ENCODE measurements at regions not wholly inside any gene's neighbourhood (a gene's known extent, or its start where the extent isn't known, plus 50 kb on each side); places are given as distances from the start of the nearest gene placed in this dataset.

GRCh38 chr6:69594405-69594804 lies 202.4 kb downstream of the LMBRD1 start:
- no peak for TF ChIP-seq EZH2phosphoT487 (conservative IDR thresholded peaks at IDR 0.05; ENCODE audit: low read length)
- TF ChIP-seq, protein P1, sequence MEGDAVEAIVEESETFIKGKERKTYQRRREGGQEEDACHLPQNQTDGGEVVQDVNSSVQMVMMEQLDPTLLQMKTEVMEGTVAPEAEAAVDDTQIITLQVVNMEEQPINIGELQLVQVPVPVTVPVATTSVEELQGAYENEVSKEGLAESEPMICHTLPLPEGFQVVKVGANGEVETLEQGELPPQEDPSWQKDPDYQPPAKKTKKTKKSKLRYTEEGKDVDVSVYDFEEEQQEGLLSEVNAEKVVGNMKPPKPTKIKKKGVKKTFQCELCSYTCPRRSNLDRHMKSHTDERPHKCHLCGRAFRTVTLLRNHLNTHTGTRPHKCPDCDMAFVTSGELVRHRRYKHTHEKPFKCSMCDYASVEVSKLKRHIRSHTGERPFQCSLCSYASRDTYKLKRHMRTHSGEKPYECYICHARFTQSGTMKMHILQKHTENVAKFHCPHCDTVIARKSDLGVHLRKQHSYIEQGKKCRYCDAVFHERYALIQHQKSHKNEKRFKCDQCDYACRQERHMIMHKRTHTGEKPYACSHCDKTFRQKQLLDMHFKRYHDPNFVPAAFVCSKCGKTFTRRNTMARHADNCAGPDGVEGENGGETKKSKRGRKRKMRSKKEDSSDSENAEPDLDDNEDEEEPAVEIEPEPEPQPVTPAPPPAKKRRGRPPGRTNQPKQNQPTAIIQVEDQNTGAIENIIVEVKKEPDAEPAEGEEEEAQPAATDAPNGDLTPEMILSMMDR (IDR thresholded peaks at IDR 0.05; ENCODE audit: insufficient read depth, low read length, poor library complexity, severe bottlenecking) = no peak

Measured in SU-DHL-6 (cell line).